Esophagus muscularis mucosa (tissue), 4 donors: ENCODE measurements at regions not wholly inside any gene's neighbourhood (a gene's known extent, or its start where the extent isn't known, plus 50 kb on each side); places are given as distances from the start of the nearest gene placed in this dataset.
"Not testable (repeated sequence)": the region's sequence is repeated elsewhere in the genome, so short reads cannot be mapped to it uniquely, and the experiment has no call there.

Experiments
- DNase-seq: peaks from one replicate; pipeline ENCODE4 v3.0.0-alpha.2; 2017; ENCODE audit errors: extremely low spot score
- H3K27ac ChIP-seq, 4 donors: fragments of 200-600 bp; sonication (generic); replicated peaks in 1 of 4; 1 replicate in 3 of 4; 2 replicates in 1 of 4; pipeline ENCODE4 v1.5.1; 2016 to 2019; ENCODE audit warnings: mild to moderate bottlenecking in 1 of 4
- H3K27me3 ChIP-seq, 4 donors: fragments of 200-600 bp; sonication (generic); one replicate each; pipeline versions ENCODE4 v1.5.1 to v1.6.0; 2016 to 2019
- H3K36me3 ChIP-seq, 4 donors: fragments of 200-600 bp; sonication (generic); one replicate each; pipeline ENCODE4 v1.5.1; 2016 to 2019
- H3K4me1 ChIP-seq, 4 donors: fragments of 200-600 bp; sonication (generic); one replicate each; pipeline ENCODE4 v1.5.1; 2016 to 2019
- H3K4me3 ChIP-seq, 4 donors: fragments of 200-600 bp; sonication (generic); 1 replicate in 2 of 4; 2 replicates in 2 of 4; pipeline ENCODE4 v1.5.1; 2016 to 2019; ENCODE audit warnings: mild to moderate bottlenecking in 4 of 4, moderate library complexity in 1 of 4
- H3K9me3 ChIP-seq, 4 donors: fragments of 200-600 bp; sonication (generic); 1 replicate in 3 of 4; 2 replicates in 1 of 4; pipeline ENCODE4 v1.5.1; 2016 to 2019
- CTCF ChIP-seq, 3 experiments: fragments of 200-600 bp in 2 of 3; fragments of 450-650 bp in 1 of 3; sonication (generic) in 2 of 3; IDR thresholded peaks; one replicate each; pipeline ENCODE4 v1.5.1; 2017 to 2019; ENCODE audit warnings: antibody characterized with exemption in 3 of 3, mild to moderate bottlenecking in 2 of 3, moderate library complexity in 1 of 3
- EP300 ChIP-seq: sonication (generic); formaldehyde crosslinking; IDR thresholded peaks from one replicate; pipeline ENCODE4 v1.6.1; 2017; ENCODE audit warnings: antibody characterized with exemption
- POLR2A ChIP-seq: fragments of 450-650 bp; IDR thresholded peaks from one replicate; pipeline ENCODE4 v1.6.1; 2017; ENCODE audit warnings: antibody characterized with exemption, moderate library complexity, mild to moderate bottlenecking, low read depth
- POLR2AphosphoS5 ChIP-seq, 2 donors: sonication (generic); formaldehyde crosslinking; IDR thresholded peaks; one replicate each; pipeline ENCODE4 v1.6.1; 2017; ENCODE audit warnings: antibody characterized with exemption in 2 of 2
- WGBS: methylation state at CpG from one replicate; pipeline ENCODE4 v1.1.5; 2018; 5-methylcytosine and 5-hydroxymethylcytosine counted together
- intact Hi-C: fragments of 100-400 bp; cut with DNase I; formaldehyde crosslinking; loops from one replicate; pipeline ENCODE4 v1.15.1; 2023

- 41% methylated on average over 2 of the region's 2 CpGs for WGBS
- no peaks in the 10 kb centered on the region for H3K9me3 ChIP-seq
- no peaks in the 10 kb centered on the region for H3K4me1 ChIP-seq
- no peak for DNase-seq
- H3K27me3 ChIP-seq: no peaks in the 10 kb centered on the region
- no peak for TF ChIP-seq EP300
- intact Hi-C loops: no loop called here
- no peaks in the 10 kb centered on the region for H3K36me3 ChIP-seq
- H3K27ac ChIP-seq: no peak overlapping the region
- no peak overlapping the region for H3K4me3 ChIP-seq
Observed at GRCh38 chr11:97761175-97761574, 1259.6 kb upstream of the CNTN5 start.

- Histone ChIP-seq H3K4me1 (no peaks in the 10 kb centered on the region), H3K27me3 (no peaks in the 10 kb centered on the region), H3K36me3 (no peaks in the 10 kb centered on the region), H3K4me3 (no peak overlapping the region), H3K9me3 (no peaks in the 10 kb centered on the region), H3K27ac (no peak overlapping the region)
- DNase-seq: no peak
- TF ChIP-seq POLR2AphosphoS5 (IDR thresholded peaks at IDR 0.05) (no peak), CTCF (IDR thresholded peaks at IDR 0.05) (no peak), EP300 (no peak), POLR2A (no peak)
- intact Hi-C loops: no loop called here
- 96% methylated on average over 1 of the region's 1 CpG for WGBS
Observed at GRCh38 chr11:97764193-97764592, 1256.6 kb upstream of the CNTN5 start.

- no peak for TF ChIP-seq CTCF (IDR thresholded peaks at IDR 0.05)
- no peak for TF ChIP-seq POLR2AphosphoS5 (IDR thresholded peaks at IDR 0.05)
- no peak for TF ChIP-seq EP300
- TF ChIP-seq POLR2A: no peak
- Histone ChIP-seq H3K27me3 (no peaks in the 10 kb centered on the region), H3K27ac (no peak overlapping the region), H3K9me3 (no peaks in the 10 kb centered on the region), H3K36me3 (no peaks in the 10 kb centered on the region), H3K4me3 (no peak overlapping the region), H3K4me1 (no peaks in the 10 kb centered on the region)
- intact Hi-C loops: no loop called here
- WGBS: 64% methylated on average over 2 of the region's 2 CpGs
- no peak for DNase-seq
Observed at GRCh38 chr11:97764605-97765004, 1256.1 kb upstream of the CNTN5 start.

GRCh38 chr11:97770570-97770969 lies 1250.2 kb upstream of the CNTN5 start:
- Histone ChIP-seq H3K27ac (no peak overlapping the region), H3K36me3 (no peaks in the 10 kb centered on the region), H3K4me3 (no peak overlapping the region), H3K4me1 (no peaks in the 10 kb centered on the region), H3K27me3 (no peaks in the 10 kb centered on the region), H3K9me3 (no peaks in the 10 kb centered on the region)
- 73% methylated on average over 1 of the region's 1 CpG for WGBS
- intact Hi-C loops: no loop called here
- no peak for TF ChIP-seq POLR2AphosphoS5 (IDR thresholded peaks at IDR 0.05)
- no peak for TF ChIP-seq CTCF (IDR thresholded peaks at IDR 0.05)
- TF ChIP-seq POLR2A: no peak
- no peak for TF ChIP-seq EP300
- DNase-seq: no peak

GRCh38 chr11:97772705-97773104 lies 1248.0 kb upstream of the CNTN5 start:
- no peaks in the 10 kb centered on the region for H3K36me3 ChIP-seq

GRCh38 chr11:97784388-97784787 lies 1236.4 kb upstream of the CNTN5 start:
- H3K4me3 ChIP-seq, H3K27ac ChIP-seq, DNase-seq, H3K9me3 ChIP-seq, intact Hi-C loops, H3K36me3 ChIP-seq, H3K27me3 ChIP-seq, H3K4me1 ChIP-seq: not testable (repeated sequence)
- 81% methylated on average over 4 of the region's 4 CpGs for WGBS

More at GRCh38 chr11:97772705-97773104, 1248.0 kb upstream of the CNTN5 start:
- Histone ChIP-seq H3K27ac (no peak overlapping the region), H3K4me1 (no peaks in the 10 kb centered on the region), H3K4me3 (no peak overlapping the region), H3K27me3 (no peaks in the 10 kb centered on the region), H3K9me3 (no peaks in the 10 kb centered on the region)
- no peak for TF ChIP-seq POLR2AphosphoS5 (IDR thresholded peaks at IDR 0.05)
- no peak for TF ChIP-seq CTCF (IDR thresholded peaks at IDR 0.05)
- TF ChIP-seq EP300: no peak
- no peak for TF ChIP-seq POLR2A
- 53% methylated on average over 5 of the region's 5 CpGs for WGBS
- intact Hi-C loops: no loop called here
- DNase-seq: no peak
